ENCODE measurements at regions not wholly inside any gene's neighbourhood (a gene's known extent, or its start where the extent isn't known, plus 50 kb on each side); places are given as distances from the start of the nearest gene placed in this dataset.
"Not testable (repeated sequence)": the region's sequence is repeated elsewhere in the genome, so short reads cannot be mapped to it uniquely, and the experiment has no call there.

- H3K9me3 ChIP-seq (ENCODE audit: control insufficient read depth, insufficient read depth, low read length) = no peaks in the 10 kb centered on the region
- no peaks in the 10 kb centered on the region for H3K36me3 ChIP-seq (ENCODE audit: control insufficient read depth, insufficient read depth, low read length)
- no peak overlapping the region for H3K27ac ChIP-seq (ENCODE audit: low read depth, low read length)
- no peak for DNase-seq (ENCODE audit: low read depth in 4 of 6, low spot score in 6 of 6)
- no peaks in the 10 kb centered on the region for H3K4me1 ChIP-seq (ENCODE audit: control insufficient read depth, insufficient read depth, low read length)
- H3K4me3 ChIP-seq (ENCODE audit: low read depth, low read length) = no peak overlapping the region
- WGBS (ENCODE audit: insufficient coverage) = no CpG with 5 or more reads among the region's 3 CpGs
- no peaks in the 10 kb centered on the region for H3K27me3 ChIP-seq (ENCODE audit: control insufficient read depth, insufficient read depth, low read length)
Measured at GRCh38 chr3:90180543-90180942, 1073.1 kb downstream of the EPHA3 start.

GRCh38 chr3:90182291-90182976 is 1075.0 kb downstream of the EPHA3 start:
- not testable (repeated sequence) for H3K27ac ChIP-seq (ENCODE audit: low read depth, low read length); H3K27me3 ChIP-seq (ENCODE audit: control insufficient read depth, insufficient read depth, low read length); H3K9me3 ChIP-seq (ENCODE audit: control insufficient read depth, insufficient read depth, low read length); H3K4me1 ChIP-seq (ENCODE audit: control insufficient read depth, insufficient read depth, low read length); H3K36me3 ChIP-seq (ENCODE audit: control insufficient read depth, insufficient read depth, low read length)
- peak overlapping the region; percentile 20 for H3K4me3 ChIP-seq (ENCODE audit: low read depth, low read length)
- peak in 5 of 6 donors; percentile 0 to 81 (median 24) for DNase-seq (ENCODE audit: low read depth in 4 of 6, low spot score in 6 of 6)
- 10% methylated on average over 2 of the region's 19 CpGs for WGBS (ENCODE audit: insufficient coverage)

GRCh38 chr3:90184861-90185260 is 1077.4 kb downstream of the EPHA3 start:
- H3K27ac ChIP-seq (ENCODE audit: low read depth, low read length) = no peak overlapping the region
- H3K4me3 ChIP-seq (ENCODE audit: low read depth, low read length) = no peak overlapping the region
- WGBS (ENCODE audit: insufficient coverage) = 100% methylated on average over 3 of the region's 4 CpGs
- no peaks in the 10 kb centered on the region for H3K4me1 ChIP-seq (ENCODE audit: control insufficient read depth, insufficient read depth, low read length)
- no peak for DNase-seq (ENCODE audit: low read depth in 4 of 6, low spot score in 6 of 6)
- no peaks in the 10 kb centered on the region for H3K36me3 ChIP-seq (ENCODE audit: control insufficient read depth, insufficient read depth, low read length)
- no peaks in the 10 kb centered on the region for H3K27me3 ChIP-seq (ENCODE audit: control insufficient read depth, insufficient read depth, low read length)
- H3K9me3 ChIP-seq (ENCODE audit: control insufficient read depth, insufficient read depth, low read length) = no peaks in the 10 kb centered on the region

GRCh38 chr3:90197383-90197782 is 1090.0 kb downstream of the EPHA3 start:
- not testable (repeated sequence) for H3K4me3 ChIP-seq (ENCODE audit: low read depth, low read length); H3K27ac ChIP-seq (ENCODE audit: low read depth, low read length); H3K36me3 ChIP-seq (ENCODE audit: control insufficient read depth, insufficient read depth, low read length); DNase-seq (ENCODE audit: low read depth in 4 of 6, low spot score in 6 of 6); H3K27me3 ChIP-seq (ENCODE audit: control insufficient read depth, insufficient read depth, low read length); H3K9me3 ChIP-seq (ENCODE audit: control insufficient read depth, insufficient read depth, low read length); H3K4me1 ChIP-seq (ENCODE audit: control insufficient read depth, insufficient read depth, low read length)
- no CpG with 5 or more reads among the region's 4 CpGs for WGBS (ENCODE audit: insufficient coverage)

- not testable (repeated sequence) for H3K27ac ChIP-seq (ENCODE audit: low read depth, low read length); H3K9me3 ChIP-seq (ENCODE audit: control insufficient read depth, insufficient read depth, low read length); H3K27me3 ChIP-seq (ENCODE audit: control insufficient read depth, insufficient read depth, low read length); H3K36me3 ChIP-seq (ENCODE audit: control insufficient read depth, insufficient read depth, low read length); DNase-seq (ENCODE audit: low read depth in 4 of 6, low spot score in 6 of 6); H3K4me3 ChIP-seq (ENCODE audit: low read depth, low read length); H3K4me1 ChIP-seq (ENCODE audit: control insufficient read depth, insufficient read depth, low read length)
- 80% methylated on average over 1 of the region's 2 CpGs for WGBS (ENCODE audit: insufficient coverage)
Measured at GRCh38 chr3:90202931-90203330, 1095.5 kb downstream of the EPHA3 start.

- DNase-seq (ENCODE audit: low read depth in 4 of 6, low spot score in 6 of 6); H3K36me3 ChIP-seq (ENCODE audit: control insufficient read depth, insufficient read depth, low read length); H3K27ac ChIP-seq (ENCODE audit: low read depth, low read length); H3K4me1 ChIP-seq (ENCODE audit: control insufficient read depth, insufficient read depth, low read length); H3K9me3 ChIP-seq (ENCODE audit: control insufficient read depth, insufficient read depth, low read length); H3K27me3 ChIP-seq (ENCODE audit: control insufficient read depth, insufficient read depth, low read length); H3K4me3 ChIP-seq (ENCODE audit: low read depth, low read length): not testable (repeated sequence)
- WGBS (ENCODE audit: insufficient coverage) = no CpG with 5 or more reads among the region's 2 CpGs
Measured at GRCh38 chr3:90206482-90206881, 1099.1 kb downstream of the EPHA3 start.

- H3K4me1 ChIP-seq (ENCODE audit: control insufficient read depth, insufficient read depth, low read length); H3K27me3 ChIP-seq (ENCODE audit: control insufficient read depth, insufficient read depth, low read length); H3K27ac ChIP-seq (ENCODE audit: low read depth, low read length); H3K9me3 ChIP-seq (ENCODE audit: control insufficient read depth, insufficient read depth, low read length); H3K36me3 ChIP-seq (ENCODE audit: control insufficient read depth, insufficient read depth, low read length); H3K4me3 ChIP-seq (ENCODE audit: low read depth, low read length); DNase-seq (ENCODE audit: low read depth in 4 of 6, low spot score in 6 of 6): not testable (repeated sequence)
- WGBS (ENCODE audit: insufficient coverage) = no CpG with 5 or more reads among the region's 5 CpGs
Measured at GRCh38 chr3:90207353-90208097, 1100.1 kb downstream of the EPHA3 start.

- Histone ChIP-seq H3K36me3 (ENCODE audit: control insufficient read depth, insufficient read depth, low read length) (no peaks in the 10 kb centered on the region), H3K9me3 (ENCODE audit: control insufficient read depth, insufficient read depth, low read length) (no peaks in the 10 kb centered on the region), H3K4me1 (ENCODE audit: control insufficient read depth, insufficient read depth, low read length) (no peaks in the 10 kb centered on the region), H3K27me3 (ENCODE audit: control insufficient read depth, insufficient read depth, low read length) (no peaks in the 10 kb centered on the region), H3K4me3 (ENCODE audit: low read depth, low read length) (no peak overlapping the region), H3K27ac (ENCODE audit: low read depth, low read length) (no peak overlapping the region)
- peak in 1 of 6 donors; percentile 1 for DNase-seq (ENCODE audit: low read depth in 4 of 6, low spot score in 6 of 6)
- WGBS (ENCODE audit: insufficient coverage) = no CpG with 5 or more reads among the region's 4 CpGs
Measured at GRCh38 chr3:90221900-90222299, 1114.5 kb downstream of the EPHA3 start.

GRCh38 chr3:90241481-90241880 is 1134.1 kb downstream of the EPHA3 start:
- Histone ChIP-seq H3K4me1 (ENCODE audit: control insufficient read depth, insufficient read depth, low read length) (no peaks in the 10 kb centered on the region), H3K27me3 (ENCODE audit: control insufficient read depth, insufficient read depth, low read length) (no peaks in the 10 kb centered on the region), H3K4me3 (ENCODE audit: low read depth, low read length) (no peak overlapping the region), H3K9me3 (ENCODE audit: control insufficient read depth, insufficient read depth, low read length) (peaks cover 1% of the 10 kb centered on the region), H3K36me3 (ENCODE audit: control insufficient read depth, insufficient read depth, low read length) (no peaks in the 10 kb centered on the region), H3K27ac (ENCODE audit: low read depth, low read length) (no peak overlapping the region)
- no peak for DNase-seq (ENCODE audit: low read depth in 4 of 6, low spot score in 6 of 6)
- WGBS (ENCODE audit: insufficient coverage) = no CpG with 5 or more reads among the region's 1 CpG

- WGBS (ENCODE audit: insufficient coverage) = no CpG with 5 or more reads among the region's 2 CpGs
- Histone ChIP-seq H3K36me3 (ENCODE audit: control insufficient read depth, insufficient read depth, low read length) (no peaks in the 10 kb centered on the region), H3K4me3 (ENCODE audit: low read depth, low read length) (no peak overlapping the region)
Measured at GRCh38 chr3:90253131-90253530, 1145.7 kb downstream of the EPHA3 start.

More at GRCh38 chr3:90253131-90253530, 1145.7 kb downstream of the EPHA3 start:
- H3K4me1 ChIP-seq (ENCODE audit: control insufficient read depth, insufficient read depth, low read length) = no peaks in the 10 kb centered on the region
- no peak overlapping the region for H3K27ac ChIP-seq (ENCODE audit: low read depth, low read length)
- DNase-seq (ENCODE audit: low read depth in 4 of 6, low spot score in 6 of 6) = no peak
- no peaks in the 10 kb centered on the region for H3K9me3 ChIP-seq (ENCODE audit: control insufficient read depth, insufficient read depth, low read length)
- no peaks in the 10 kb centered on the region for H3K27me3 ChIP-seq (ENCODE audit: control insufficient read depth, insufficient read depth, low read length)
